ENCODE measurements at regions not wholly inside any gene's neighbourhood (a gene's known extent, or its start where the extent isn't known, plus 50 kb on each side); places are given as distances from the start of the nearest gene placed in this dataset.

DNA sequence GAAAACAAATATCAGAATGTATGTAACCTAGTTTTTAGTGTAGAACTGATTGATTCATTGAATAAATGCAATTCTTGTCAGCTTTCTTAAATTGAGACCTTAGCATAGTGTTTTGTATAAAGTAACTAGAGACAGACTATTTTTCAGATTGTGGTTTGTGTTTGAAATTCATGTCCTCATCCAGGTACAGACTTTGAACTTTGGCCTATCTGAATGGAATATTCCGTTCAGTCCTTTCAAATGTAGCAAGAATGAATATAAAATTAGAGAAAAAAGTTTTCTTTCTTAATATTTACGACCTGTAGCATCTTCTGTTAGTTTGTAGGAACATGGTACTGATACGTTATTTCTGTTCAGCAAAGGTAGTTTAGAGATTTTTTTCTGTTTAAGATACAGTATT is 378.4 kb upstream of the RGS6 start:
- CTCF ChIA-PET, result interaction anchor here (1.6 kb wide), 1 partner anchor 10 kb away, joined by 5 read pairs; no protein-coding TSS in a partner anchor
- no peak for FAIRE-seq
- Histone ChIP-seq H3K27me3 (ENCODE audit: control insufficient read depth in 2 of 2, insufficient read depth in 2 of 2, low read length in 2 of 2) (no peaks in the 10 kb centered on the region), H3K9me3 (replicated peaks; ENCODE audit: control insufficient read depth, insufficient read depth, low read length) (no peaks in the 10 kb centered on the region), H3K79me2 (ENCODE audit: control insufficient read depth, insufficient read depth, low read length) (no peaks in the 10 kb centered on the region), H3K4me3 (replicated peaks in 1 of 3; ENCODE audit: insufficient read depth in 1 of 3, low read depth in 1 of 3, low read length in 3 of 3) (no peak overlapping the region), H2AFZ (ENCODE audit: low read depth, low read length) (no peak overlapping the region), H3K4me1 (ENCODE audit: control insufficient read depth, extremely low read depth, insufficient read depth, low read length) (no peaks in the 10 kb centered on the region), H3K9ac (replicated peaks; ENCODE audit: extremely low read depth, insufficient read depth, low read length) (no peak overlapping the region), H3K9me1 (replicated peaks; ENCODE audit: control insufficient read depth, extremely low read depth, insufficient read depth, low read length) (peaks cover 2% of the 10 kb centered on the region), H3K36me3 (ENCODE audit: control insufficient read depth in 2 of 2, extremely low read depth in 1 of 2, insufficient read depth in 2 of 2, low read length in 2 of 2) (no peaks in the 10 kb centered on the region), H3K4me2 (ENCODE audit: insufficient read depth, low read length) (no peak overlapping the region), H4K20me1 (replicated peaks; ENCODE audit: control insufficient read depth, extremely low read depth, insufficient read depth, low read length) (no peaks in the 10 kb centered on the region), H3K27ac (ENCODE audit: insufficient read depth, low read depth, low read length) (no peak overlapping the region)
- no TSS peak for BruUV-seq (replicated peaks)
- intact Hi-C loops (cut with micrococcal nuclease) (no loop called here), dilution Hi-C loops (cut with MboI; ENCODE audit: extremely low pct_ligation_motif_present, low sequenced_read_pairs) (no loop called here)
- DNase-seq (ENCODE audit: low read depth, low spot score), result no peak
- POLR2A ChIA-PET, result no interaction called here
- TF ChIP-seq MYC (IDR thresholded peaks at IDR 0.05; ENCODE audit: low read depth, low read length) (no peak), JUN (IDR thresholded peaks at IDR 0.05; ENCODE audit: borderline replicate concordance, insufficient read depth, insufficient read length, low read depth) (no peak), GATA2 (IDR thresholded peaks at IDR 0.05; ENCODE audit: insufficient read depth, insufficient read length, low read depth, low read length) (no peak), POLR2AphosphoS5 (IDR thresholded peaks at IDR 0.05; ENCODE audit: insufficient read depth, low read depth, low read length) (no peak), FOS (IDR thresholded peaks at IDR 0.05; ENCODE audit: borderline replicate concordance, insufficient read depth, low read length) (no peak), EZH2 (IDR thresholded peaks at IDR 0.05; ENCODE audit: borderline replicate concordance, low read depth, low read length, severe bottlenecking) (no peak), POLR2A (IDR thresholded peaks at IDR 0.05; ENCODE audit: low read depth, low read length) (no peak)
- TF ChIP-seq, protein P1, sequence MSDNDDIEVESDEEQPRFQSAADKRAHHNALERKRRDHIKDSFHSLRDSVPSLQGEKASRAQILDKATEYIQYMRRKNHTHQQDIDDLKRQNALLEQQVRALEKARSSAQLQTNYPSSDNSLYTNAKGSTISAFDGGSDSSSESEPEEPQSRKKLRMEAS (IDR thresholded peaks at IDR 0.05; ENCODE audit: insufficient read depth, insufficient read length), result no peak
- TF ChIP-seq, protein P2, sequence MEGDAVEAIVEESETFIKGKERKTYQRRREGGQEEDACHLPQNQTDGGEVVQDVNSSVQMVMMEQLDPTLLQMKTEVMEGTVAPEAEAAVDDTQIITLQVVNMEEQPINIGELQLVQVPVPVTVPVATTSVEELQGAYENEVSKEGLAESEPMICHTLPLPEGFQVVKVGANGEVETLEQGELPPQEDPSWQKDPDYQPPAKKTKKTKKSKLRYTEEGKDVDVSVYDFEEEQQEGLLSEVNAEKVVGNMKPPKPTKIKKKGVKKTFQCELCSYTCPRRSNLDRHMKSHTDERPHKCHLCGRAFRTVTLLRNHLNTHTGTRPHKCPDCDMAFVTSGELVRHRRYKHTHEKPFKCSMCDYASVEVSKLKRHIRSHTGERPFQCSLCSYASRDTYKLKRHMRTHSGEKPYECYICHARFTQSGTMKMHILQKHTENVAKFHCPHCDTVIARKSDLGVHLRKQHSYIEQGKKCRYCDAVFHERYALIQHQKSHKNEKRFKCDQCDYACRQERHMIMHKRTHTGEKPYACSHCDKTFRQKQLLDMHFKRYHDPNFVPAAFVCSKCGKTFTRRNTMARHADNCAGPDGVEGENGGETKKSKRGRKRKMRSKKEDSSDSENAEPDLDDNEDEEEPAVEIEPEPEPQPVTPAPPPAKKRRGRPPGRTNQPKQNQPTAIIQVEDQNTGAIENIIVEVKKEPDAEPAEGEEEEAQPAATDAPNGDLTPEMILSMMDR (IDR thresholded peaks at IDR 0.05; ENCODE audit: extremely low read depth in 1 of 2, insufficient read depth in 1 of 2, low read depth in 1 of 2, low read length in 2 of 2), result no peak
